Panc1 (cell line): ENCODE measurements at regions not wholly inside any gene's neighbourhood (a gene's known extent, or its start where the extent isn't known, plus 50 kb on each side); places are given as distances from the start of the nearest gene placed in this dataset.

Source experiments
- CTCF ChIP-seq: fragments of 450-650 bp; IDR thresholded peaks from 2 replicates; pipeline ENCODE4 v1.5.1; 2017; ENCODE audit warnings: mild to moderate bottlenecking
- POLR2AphosphoS5 ChIP-seq: IDR thresholded peaks from 2 replicates; pipeline ENCODE4 v1.6.1; 2012; ENCODE audit warnings: mild to moderate bottlenecking, low read depth, low read length, moderate library complexity
- TF ChIP-seq, protein P1 (sequence below), 2 experiments: IDR thresholded peaks; 2 replicates each; pipeline ENCODE4 v1.6.1; 2011 to 2012; ENCODE audit warnings: low read depth in 2 of 2, control low read depth in 1 of 2, low read length in 1 of 2, mild to moderate bottlenecking in 1 of 2, moderate library complexity in 1 of 2; ENCODE audit not compliant: insufficient read depth in 1 of 2

DNA sequence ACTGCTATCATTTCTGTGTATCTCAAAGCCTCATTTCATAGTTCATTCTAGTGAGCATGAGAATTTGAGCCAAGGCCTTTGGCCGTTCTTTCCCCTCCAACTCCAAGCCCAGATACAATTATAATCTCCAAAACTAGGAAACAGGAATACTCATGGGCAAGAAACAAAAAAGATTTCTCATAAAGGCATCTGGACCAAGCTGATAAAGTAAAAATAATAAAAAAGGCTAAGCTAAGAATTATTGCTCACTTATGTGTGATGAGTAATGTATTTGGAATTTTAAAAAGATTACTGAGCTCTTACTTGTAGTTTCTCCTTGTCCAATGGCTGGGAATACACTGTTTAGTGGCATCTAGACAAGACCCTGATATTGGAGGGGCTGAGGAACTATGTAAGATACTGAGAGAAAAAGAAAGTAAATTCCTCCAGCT, 196.4 kb upstream of the POM121L12 start:
- TF ChIP-seq CTCF: no peak
- TF ChIP-seq, protein P1, sequence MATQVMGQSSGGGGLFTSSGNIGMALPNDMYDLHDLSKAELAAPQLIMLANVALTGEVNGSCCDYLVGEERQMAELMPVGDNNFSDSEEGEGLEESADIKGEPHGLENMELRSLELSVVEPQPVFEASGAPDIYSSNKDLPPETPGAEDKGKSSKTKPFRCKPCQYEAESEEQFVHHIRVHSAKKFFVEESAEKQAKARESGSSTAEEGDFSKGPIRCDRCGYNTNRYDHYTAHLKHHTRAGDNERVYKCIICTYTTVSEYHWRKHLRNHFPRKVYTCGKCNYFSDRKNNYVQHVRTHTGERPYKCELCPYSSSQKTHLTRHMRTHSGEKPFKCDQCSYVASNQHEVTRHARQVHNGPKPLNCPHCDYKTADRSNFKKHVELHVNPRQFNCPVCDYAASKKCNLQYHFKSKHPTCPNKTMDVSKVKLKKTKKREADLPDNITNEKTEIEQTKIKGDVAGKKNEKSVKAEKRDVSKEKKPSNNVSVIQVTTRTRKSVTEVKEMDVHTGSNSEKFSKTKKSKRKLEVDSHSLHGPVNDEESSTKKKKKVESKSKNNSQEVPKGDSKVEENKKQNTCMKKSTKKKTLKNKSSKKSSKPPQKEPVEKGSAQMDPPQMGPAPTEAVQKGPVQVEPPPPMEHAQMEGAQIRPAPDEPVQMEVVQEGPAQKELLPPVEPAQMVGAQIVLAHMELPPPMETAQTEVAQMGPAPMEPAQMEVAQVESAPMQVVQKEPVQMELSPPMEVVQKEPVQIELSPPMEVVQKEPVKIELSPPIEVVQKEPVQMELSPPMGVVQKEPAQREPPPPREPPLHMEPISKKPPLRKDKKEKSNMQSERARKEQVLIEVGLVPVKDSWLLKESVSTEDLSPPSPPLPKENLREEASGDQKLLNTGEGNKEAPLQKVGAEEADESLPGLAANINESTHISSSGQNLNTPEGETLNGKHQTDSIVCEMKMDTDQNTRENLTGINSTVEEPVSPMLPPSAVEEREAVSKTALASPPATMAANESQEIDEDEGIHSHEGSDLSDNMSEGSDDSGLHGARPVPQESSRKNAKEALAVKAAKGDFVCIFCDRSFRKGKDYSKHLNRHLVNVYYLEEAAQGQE (IDR thresholded peaks at IDR 0.05; ENCODE audit: insufficient read depth in 1 of 2, low read depth in 2 of 2, low read length in 1 of 2): no peak
- TF ChIP-seq POLR2AphosphoS5: no peak
